PC-3 (cell line): ENCODE measurements at regions not wholly inside any gene's neighbourhood (a gene's known extent, or its start where the extent isn't known, plus 50 kb on each side); places are given as distances from the start of the nearest gene placed in this dataset.

ENCODE experiments used
- ATAC-seq: fragments of 200-7000 bp; cut with Tn5 transposase; 2 replicates; pipeline ENCODE4 v1.9.1; 2020; ENCODE audit warnings: mild to moderate bottlenecking, moderate library complexity
- BruUV-seq: library from RNA; stranded (reverse); fragments of 400-500 nt; replicated peaks from 2 replicates; lab custom pipeline; 2021; lab: Mats Ljungman, UMichigan
- CTCF ChIA-PET: fragments of 300-600 bp; sonication (Branson Sonifier 250); formaldehyde crosslinking; loops from one replicate; lab custom pipeline; 2022; ENCODE audit warnings: antibody characterized with exemption; lab: Charles Lee
- POLR2A ChIA-PET: fragments of 300-600 bp; sonication (Branson Sonifier 250); formaldehyde crosslinking; loops from one replicate; lab custom pipeline; 2022; ENCODE audit warnings: antibody characterized with exemption; ENCODE audit not compliant: unreplicated experiment; lab: Charles Lee
- DNase-seq: peaks from one replicate; pipeline ENCODE4 v3.0.0-alpha.2; 2015
- H2AFZ ChIP-seq: fragments of 300-600 bp; sonication (generic); 2 replicates; pipeline ENCODE4 v1.6.0; 2016; ENCODE audit warnings: antibody characterized with exemption, low read length
- H3F3A ChIP-seq: fragments of 300-600 bp; sonication (generic); one replicate; pipeline ENCODE4 v1.6.0; 2017; ENCODE audit warnings: antibody characterized with exemption, low read length, control low read depth, mild to moderate bottlenecking; ENCODE audit not compliant: unreplicated experiment
- H3K27ac ChIP-seq: fragments of 300-600 bp; sonication (generic); 2 replicates; pipeline ENCODE4 v1.5.1; 2016; ENCODE audit warnings: mild to moderate bottlenecking, low read length
- H3K27me3 ChIP-seq: fragments of 300-600 bp; sonication (generic); 2 replicates; pipeline ENCODE4 v1.6.1; 2016; ENCODE audit warnings: low read length, mixed read lengths
- H3K36me3 ChIP-seq: fragments of 300-600 bp; sonication (generic); 2 replicates; pipeline ENCODE4 v1.6.1; 2016; ENCODE audit warnings: low read depth, mixed run types, low read length, mixed read lengths
- H3K4me1 ChIP-seq: fragments of 300-600 bp; sonication (generic); 2 replicates; pipeline ENCODE4 v1.5.1; 2016; ENCODE audit warnings: low read length; ENCODE audit not compliant: insufficient read depth
- H3K4me2 ChIP-seq: fragments of 300-600 bp; sonication (generic); 2 replicates; pipeline ENCODE4 v1.6.0; 2016; ENCODE audit warnings: low read length
- H3K4me3 ChIP-seq: fragments of 300-600 bp; sonication (generic); 2 replicates; pipeline ENCODE4 v1.5.1; 2016; ENCODE audit warnings: mild to moderate bottlenecking, low read length, mixed read lengths
- H3K79me2 ChIP-seq: fragments of 300-600 bp; sonication (generic); 2 replicates; pipeline ENCODE4 v1.6.1; 2017; ENCODE audit warnings: low read length, mixed read lengths
- H3K9ac ChIP-seq: fragments of 300-600 bp; sonication (generic); 2 replicates; pipeline ENCODE4 v1.6.0; 2016; ENCODE audit warnings: mild to moderate bottlenecking, low read length
- H3K9me2 ChIP-seq: fragments of 300-600 bp; sonication (generic); replicated peaks from 2 replicates; pipeline ENCODE4 v1.6.1; 2016; ENCODE audit warnings: mixed run types, low read length, mixed read lengths
- H3K9me3 ChIP-seq: fragments of 300-600 bp; sonication (generic); 2 replicates; pipeline ENCODE4 v1.6.1; 2016; ENCODE audit warnings: low read length, mixed read lengths
- H4K20me1 ChIP-seq: fragments of 300-600 bp; sonication (generic); 2 replicates; pipeline ENCODE4 v1.6.1; 2016; ENCODE audit warnings: low read length, mixed read lengths
- CTCF ChIP-seq: fragments of 300-600 bp; sonication (generic); conservative IDR thresholded peaks from 2 replicates; pipeline ENCODE4 v1.5.1; 2017; ENCODE audit warnings: antibody characterized with exemption, low read depth, mild to moderate bottlenecking, low read length
- EZH2 ChIP-seq: fragments of 300-600 bp; sonication (generic); IDR thresholded peaks from one replicate; pipeline ENCODE4 v1.6.1; 2017; ENCODE audit warnings: antibody characterized with exemption, mild to moderate bottlenecking, low read length; ENCODE audit not compliant: unreplicated experiment
- EZH2phosphoT487 ChIP-seq: fragments of 300-600 bp; sonication (generic); IDR thresholded peaks from 2 replicates; pipeline ENCODE4 v1.6.1; 2018; ENCODE audit warnings: mild to moderate bottlenecking, antibody characterized with exemption, low read length, borderline replicate concordance
- intact Hi-C: fragments of 100-400 bp; cut with micrococcal nuclease; formaldehyde crosslinking; loops from 2 replicates; pipeline ENCODE4 v1.9.0; 2023

GRCh38 chr17:31674717-31675349 is 184.2 kb downstream of the COPRS start:
- Histone ChIP-seq H3F3A (no peaks in the 10 kb centered on the region), H3K9me2 (no peaks in the 10 kb centered on the region), H3K9me3 (no peaks in the 10 kb centered on the region), H3K79me2 (no peaks in the 10 kb centered on the region), H2AFZ (no peak overlapping the region), H3K4me3 (no peak overlapping the region), H3K9ac (no peak overlapping the region), H3K27ac (peak overlapping the region; percentile 24), H3K36me3 (no peaks in the 10 kb centered on the region), H4K20me1 (no peaks in the 10 kb centered on the region), H3K27me3 (no peaks in the 10 kb centered on the region), H3K4me1 (peaks cover 11% of the 10 kb centered on the region), H3K4me2 (no peak overlapping the region)
- ATAC-seq (peak; percentile 31; the same call in 1 of the 2 replicates), DNase-seq (peak; percentile 75)
- intact Hi-C loops, result no loop called here
- TF ChIP-seq CTCF (no peak), EZH2phosphoT487 (no peak), EZH2 (no peak)
- CTCF ChIA-PET, result no interaction called here
- POLR2A ChIA-PET, result no interaction called here
- BruUV-seq, result no TSS peak

- CTCF ChIA-PET, result no interaction called here
- Histone ChIP-seq H3K27ac (0 out of 2 replicates have a peak overlapping the region, but pooled peaks have one; percentile 24), H3K4me3 (no peak overlapping the region), H3K79me2 (no peaks in the 10 kb centered on the region), H3K9ac (no peak overlapping the region), H3K9me2 (no peaks in the 10 kb centered on the region), H3K4me1 (peaks cover 11% of the 10 kb centered on the region), H3K36me3 (no peaks in the 10 kb centered on the region), H3K4me2 (no peak overlapping the region), H2AFZ (no peak overlapping the region), H4K20me1 (no peaks in the 10 kb centered on the region), H3K9me3 (no peaks in the 10 kb centered on the region), H3F3A (no peaks in the 10 kb centered on the region), H3K27me3 (no peaks in the 10 kb centered on the region)
- TF ChIP-seq EZH2, result no peak
- BruUV-seq, result no TSS peak
- ATAC-seq (no peak), DNase-seq (peak; percentile 34)
- POLR2A ChIA-PET, result no interaction called here
- intact Hi-C loops, result no loop called here
These were observed 184.7 kb downstream of the COPRS start for GRCh38 chr17:31674305-31674704.

- H3K9me2 ChIP-seq, result no peaks in the 10 kb centered on the region
- H4K20me1 ChIP-seq, result no peaks in the 10 kb centered on the region
- H3K4me3 ChIP-seq, result no peak overlapping the region
- H2AFZ ChIP-seq, result no peak overlapping the region
- TF ChIP-seq EZH2, result no peak
- no peak for TF ChIP-seq EZH2phosphoT487
- TF ChIP-seq CTCF, result no peak
- H3K79me2 ChIP-seq, result no peaks in the 10 kb centered on the region
- H3K36me3 ChIP-seq, result no peaks in the 10 kb centered on the region
- H3K9ac ChIP-seq, result no peak overlapping the region
- no peak overlapping the region for H3K4me2 ChIP-seq
- ATAC-seq (no peak), DNase-seq (no peak)
- CTCF ChIA-PET, result no interaction called here
- intact Hi-C loops, result no loop called here
- BruUV-seq, result no TSS peak
- no peaks in the 10 kb centered on the region for H3K9me3 ChIP-seq
- H3F3A ChIP-seq, result no peaks in the 10 kb centered on the region
- H3K4me1 ChIP-seq, result peaks cover 11% of the 10 kb centered on the region
- POLR2A ChIA-PET, result no interaction called here
- no peaks in the 10 kb centered on the region for H3K27me3 ChIP-seq
- no peak overlapping the region for H3K27ac ChIP-seq
These were observed 186.0 kb downstream of the COPRS start for GRCh38 chr17:31673076-31673475.
